Upper lobe of left lung (tissue), 6 donors: ENCODE measurements at regions not wholly inside any gene's neighbourhood (a gene's known extent, or its start where the extent isn't known, plus 50 kb on each side); places are given as distances from the start of the nearest gene placed in this dataset.

Experiments
- ATAC-seq, 2 donors: fragments of 200-7000 bp; cut with Tn5 transposase; one replicate each; pipeline ENCODE4 v1.9.1; 2022; ENCODE audit warnings: mild to moderate bottlenecking in 2 of 2, moderate library complexity in 2 of 2; ENCODE audit not compliant: low FRiP score in 2 of 2
- DNase-seq, 2 donors: peaks; one replicate each; pipeline ENCODE4 v3.0.0-alpha.2; 2019 to 2020
- H3K27ac ChIP-seq, 4 donors: fragments of 200-600 bp; sonication (generic); one replicate each; pipeline ENCODE4 v1.5.1; 2016 to 2019
- H3K27me3 ChIP-seq, 4 donors: fragments of 200-600 bp; sonication (generic); one replicate each; pipeline ENCODE4 v1.5.1; 2017 to 2019
- H3K36me3 ChIP-seq, 4 donors: fragments of 200-600 bp; sonication (generic); one replicate each; pipeline ENCODE4 v1.5.1; 2016 to 2019
- H3K4me1 ChIP-seq, 4 donors: fragments of 200-600 bp; sonication (generic); one replicate each; pipeline ENCODE4 v1.5.1; 2018 to 2019
- H3K4me3 ChIP-seq, 4 donors: fragments of 200-600 bp; sonication (generic); one replicate each; pipeline ENCODE4 v1.5.1; 2017 to 2019; ENCODE audit warnings: mild to moderate bottlenecking in 2 of 4, moderate library complexity in 1 of 4
- H3K9me3 ChIP-seq, 4 donors: fragments of 200-600 bp; sonication (generic); one replicate each; pipeline ENCODE4 v1.5.1; 2018 to 2019
- EP300 ChIP-seq, 4 donors: sonication (generic); formaldehyde crosslinking; IDR thresholded peaks; one replicate each; pipeline ENCODE4 v1.5.1; 2017; ENCODE audit warnings: antibody characterized with exemption in 4 of 4, control low read depth in 2 of 4
- POLR2A ChIP-seq, 4 donors: fragments of 450-650 bp; IDR thresholded peaks; one replicate each; pipeline ENCODE4 v1.5.1; 2016 to 2017; ENCODE audit warnings: antibody characterized with exemption in 4 of 4, mild to moderate bottlenecking in 2 of 4
- POLR2AphosphoS5 ChIP-seq, 2 donors: sonication (generic); formaldehyde crosslinking; IDR thresholded peaks; one replicate each; pipeline ENCODE4 v1.5.1; 2017; ENCODE audit warnings: antibody characterized with exemption in 2 of 2
- WGBS, 2 donors: methylation state at CpG; one replicate each; pipeline ENCODE4 v1.1.5; 2017 to 2018; 5-methylcytosine and 5-hydroxymethylcytosine counted together
- TF ChIP-seq, protein P1 (sequence below), 6 experiments: fragments of 450-650 bp in 4 of 6; fragments of 200-600 bp in 2 of 6; sonication (generic) in 2 of 6; IDR thresholded peaks; one replicate each; pipeline ENCODE4 v1.5.1; 2016 to 2019; ENCODE audit warnings: antibody characterized with exemption in 6 of 6
- donor health status: DM: no; HTN: no; CAD: no; lungs with moderate emphysema.
- donor health status: DM: no; HTN: yes; CAD: no; lungs with severe emphysema.

DNA sequence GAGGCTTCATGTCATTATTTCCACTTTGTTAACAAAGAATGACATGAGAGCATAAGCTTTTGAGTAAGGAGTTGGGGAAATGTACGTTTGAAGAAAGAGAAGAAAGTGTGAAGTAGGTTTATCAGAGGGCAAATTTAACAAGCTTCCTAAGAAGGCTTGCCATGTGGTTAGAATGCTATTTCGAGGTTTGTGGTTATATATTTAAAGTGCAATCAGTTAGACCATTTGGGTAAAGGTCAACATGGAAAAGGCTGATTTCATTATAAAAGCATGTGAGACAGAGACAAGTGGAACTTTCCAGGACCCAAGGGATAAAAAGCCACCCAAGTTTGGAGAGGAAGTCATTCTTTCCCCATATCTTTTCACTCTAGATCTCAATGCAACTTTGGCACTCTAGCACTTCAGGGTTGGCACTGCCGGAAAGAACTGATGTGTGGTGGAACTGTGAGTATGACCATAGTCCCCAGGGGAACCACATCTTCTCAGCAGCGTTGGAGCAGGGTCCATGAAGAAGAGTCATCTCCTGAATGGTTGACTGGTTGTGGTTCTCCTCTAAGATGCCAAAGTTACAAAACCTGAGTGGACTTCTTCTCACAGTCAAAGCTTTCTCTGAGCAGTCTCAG lies 529.9 kb downstream of the MID1IP1 start:
- H3K4me1 ChIP-seq = peaks cover 0 to 3% (median 0%) of the 10 kb centered on the region in 4 donors
- no peak overlapping the region for H3K4me3 ChIP-seq
- no peak for TF ChIP-seq EP300 (IDR thresholded peaks at IDR 0.05)
- TF ChIP-seq, protein P1, sequence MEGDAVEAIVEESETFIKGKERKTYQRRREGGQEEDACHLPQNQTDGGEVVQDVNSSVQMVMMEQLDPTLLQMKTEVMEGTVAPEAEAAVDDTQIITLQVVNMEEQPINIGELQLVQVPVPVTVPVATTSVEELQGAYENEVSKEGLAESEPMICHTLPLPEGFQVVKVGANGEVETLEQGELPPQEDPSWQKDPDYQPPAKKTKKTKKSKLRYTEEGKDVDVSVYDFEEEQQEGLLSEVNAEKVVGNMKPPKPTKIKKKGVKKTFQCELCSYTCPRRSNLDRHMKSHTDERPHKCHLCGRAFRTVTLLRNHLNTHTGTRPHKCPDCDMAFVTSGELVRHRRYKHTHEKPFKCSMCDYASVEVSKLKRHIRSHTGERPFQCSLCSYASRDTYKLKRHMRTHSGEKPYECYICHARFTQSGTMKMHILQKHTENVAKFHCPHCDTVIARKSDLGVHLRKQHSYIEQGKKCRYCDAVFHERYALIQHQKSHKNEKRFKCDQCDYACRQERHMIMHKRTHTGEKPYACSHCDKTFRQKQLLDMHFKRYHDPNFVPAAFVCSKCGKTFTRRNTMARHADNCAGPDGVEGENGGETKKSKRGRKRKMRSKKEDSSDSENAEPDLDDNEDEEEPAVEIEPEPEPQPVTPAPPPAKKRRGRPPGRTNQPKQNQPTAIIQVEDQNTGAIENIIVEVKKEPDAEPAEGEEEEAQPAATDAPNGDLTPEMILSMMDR (IDR thresholded peaks at IDR 0.05) = no peak
- TF ChIP-seq POLR2AphosphoS5 (IDR thresholded peaks at IDR 0.05) = no peak
- TF ChIP-seq POLR2A (IDR thresholded peaks at IDR 0.05) = no peak
- H3K36me3 ChIP-seq = no peaks in the 10 kb centered on the region
- DNase-seq = no peak
- H3K27me3 ChIP-seq = no peaks in the 10 kb centered on the region
- H3K27ac ChIP-seq = no peak overlapping the region
- WGBS, 2 donors = 43 to 61% methylated on average over 2 to 4 of the region's 4 CpGs
- H3K9me3 ChIP-seq = no peaks in the 10 kb centered on the region
- no peak for ATAC-seq

DNA sequence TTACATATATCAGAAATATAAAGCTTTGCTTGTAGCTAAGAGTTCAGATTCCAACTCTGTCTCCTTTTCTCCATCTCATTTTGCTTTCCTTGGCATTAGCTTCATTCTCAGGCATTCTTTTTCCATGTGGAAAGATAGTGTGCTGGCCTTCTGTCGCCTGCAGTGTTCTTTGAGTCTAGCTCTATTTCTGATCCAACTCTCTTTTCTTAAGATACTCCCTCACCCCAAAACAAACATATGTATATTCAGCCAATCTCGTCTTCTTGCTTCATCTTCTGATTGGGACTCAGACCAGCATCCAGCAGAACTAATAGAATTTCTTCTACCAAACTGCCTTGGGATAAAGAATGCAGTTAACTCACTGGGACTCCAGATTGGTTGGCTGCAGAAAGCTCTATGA lies 532.2 kb downstream of the MID1IP1 start:
- TF ChIP-seq POLR2AphosphoS5 (IDR thresholded peaks at IDR 0.05) (no peak), EP300 (IDR thresholded peaks at IDR 0.05) (no peak), POLR2A (IDR thresholded peaks at IDR 0.05) (no peak)
- TF ChIP-seq, protein P1 (IDR thresholded peaks at IDR 0.05) = no peak
- peaks cover 0 to 15% (median 3%) of the 10 kb centered on the region in 4 donors for H3K4me1 ChIP-seq
- ATAC-seq (no peak), DNase-seq (no peak)
- no peaks in the 10 kb centered on the region for H3K9me3 ChIP-seq
- WGBS, 2 donors = 81 to 82% methylated on average over 2 of the region's 2 CpGs
- H3K27ac ChIP-seq = no peak overlapping the region
- no peaks in the 10 kb centered on the region for H3K27me3 ChIP-seq
- H3K36me3 ChIP-seq = no peaks in the 10 kb centered on the region
- no peak overlapping the region for H3K4me3 ChIP-seq

DNA sequence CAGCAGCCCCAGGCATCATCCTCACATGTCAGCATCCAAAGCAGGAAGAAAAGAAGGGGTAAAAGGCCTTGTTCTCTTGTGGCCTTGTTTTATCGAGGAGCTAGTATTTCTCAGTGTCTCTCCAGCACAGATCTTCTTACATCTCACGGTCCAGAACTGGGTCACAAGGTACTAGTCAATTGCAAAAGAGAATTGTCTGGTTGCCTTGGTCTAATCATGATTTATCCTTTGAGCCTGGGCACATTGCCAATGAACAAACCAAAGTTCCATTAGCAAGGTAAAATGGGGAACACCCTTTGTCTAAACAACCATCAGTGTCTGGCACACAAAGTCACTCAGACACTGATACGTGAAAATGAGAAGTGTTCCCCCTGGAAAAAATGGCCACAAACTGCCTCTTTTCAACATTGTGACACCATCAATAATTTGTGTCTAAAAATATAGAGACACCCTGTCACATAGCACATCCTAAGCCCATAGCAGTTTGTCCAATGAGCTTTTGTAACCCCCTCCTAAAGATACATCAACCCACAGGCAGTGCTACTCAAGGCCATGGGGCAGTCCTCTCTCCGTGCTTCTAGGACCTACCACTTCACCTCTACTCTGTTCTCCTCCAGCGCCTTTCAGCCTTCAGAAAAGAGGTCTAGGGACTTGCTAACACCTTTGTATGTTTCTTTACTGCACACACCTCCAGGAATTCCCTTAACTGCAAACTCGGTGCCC lies 534.4 kb downstream of the MID1IP1 start:
- Histone ChIP-seq H3K27ac (peak overlapping the region in 3 of 4 donors; percentile 21 to 75 (median 65)), H3K4me3 (no peak overlapping the region), H3K9me3 (no peaks in the 10 kb centered on the region), H3K36me3 (no peaks in the 10 kb centered on the region), H3K4me1 (peaks cover 0 to 15% (median 3%) of the 10 kb centered on the region in 4 donors), H3K27me3 (no peaks in the 10 kb centered on the region)
- DNase-seq (no peak), ATAC-seq (no peak)
- TF ChIP-seq POLR2A (IDR thresholded peaks at IDR 0.05) (no peak), EP300 (IDR thresholded peaks at IDR 0.05) (no peak), POLR2AphosphoS5 (IDR thresholded peaks at IDR 0.05) (no peak)
- TF ChIP-seq, protein P1 (IDR thresholded peaks at IDR 0.05) = no peak
- WGBS, 2 donors = 52 to 59% methylated on average over 5 to 6 of the region's 6 CpGs

DNA sequence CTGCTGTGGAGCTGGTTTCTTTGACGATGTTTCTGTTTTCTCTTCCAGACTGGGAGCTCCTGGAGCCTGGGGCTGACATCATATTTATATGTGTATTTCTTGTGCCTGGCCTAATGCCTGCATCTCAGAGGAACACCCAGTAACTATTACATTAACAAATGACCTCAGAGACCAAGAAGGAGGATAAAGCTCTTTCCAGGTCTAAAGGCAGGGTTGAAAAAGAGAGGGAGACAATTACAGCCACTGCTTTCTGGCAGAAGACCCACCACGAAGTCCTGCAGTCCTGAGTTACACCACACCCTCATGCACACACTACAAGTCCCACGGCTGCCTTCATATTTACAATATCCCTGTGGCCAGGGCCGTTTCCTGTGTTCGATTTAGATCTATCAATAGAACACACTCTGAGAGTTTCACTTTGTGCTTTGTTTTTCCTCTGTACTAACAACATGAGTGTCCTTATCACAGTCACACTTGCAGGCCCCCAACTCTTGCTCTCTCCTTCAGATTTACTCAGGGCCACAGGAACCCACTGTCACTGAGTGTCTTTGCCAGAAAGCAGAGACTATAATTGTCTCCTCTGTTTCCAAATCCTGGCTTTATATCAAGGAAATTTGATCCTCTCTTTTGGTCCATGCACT lies 535.5 kb downstream of the MID1IP1 start:
- DNase-seq (peak in 1 of 2 donors; percentile 26), ATAC-seq (peak; percentile 32 to 83)
- 15 to 30% methylated on average over 5 of the region's 5 CpGs for WGBS, 2 donors
- Histone ChIP-seq H3K27me3 (no peaks in the 10 kb centered on the region), H3K9me3 (no peaks in the 10 kb centered on the region), H3K4me3 (no peak overlapping the region), H3K4me1 (peaks cover 0 to 15% (median 3%) of the 10 kb centered on the region in 4 donors), H3K36me3 (no peaks in the 10 kb centered on the region), H3K27ac (peak overlapping the region; percentile 30 to 77 (median 70))
- TF ChIP-seq EP300 (IDR thresholded peaks at IDR 0.05) (peak in 2 of 4 donors; percentile 7 to 61), POLR2AphosphoS5 (IDR thresholded peaks at IDR 0.05) (peak in 1 of 2 donors; percentile 67)
- TF ChIP-seq, protein P1 (IDR thresholded peaks at IDR 0.05) = no peak
